ENCODE measurements at regions not wholly inside any gene's neighbourhood (a gene's known extent, or its start where the extent isn't known, plus 50 kb on each side); places are given as distances from the start of the nearest gene placed in this dataset.

GRCh38 chr10:8513155-8514147 is 459.0 kb downstream of the GATA3 start:
- Histone ChIP-seq H3K27me3 (ENCODE audit: control insufficient read depth, insufficient read depth, low read length) (no peaks in the 10 kb centered on the region), H3K9me3 (ENCODE audit: control insufficient read depth, insufficient read depth, low read length) (no peaks in the 10 kb centered on the region), H3K36me3 (ENCODE audit: control insufficient read depth, insufficient read depth, low read length) (no peaks in the 10 kb centered on the region), H3K4me1 (ENCODE audit: control insufficient read depth, insufficient read depth, low read length) (no peaks in the 10 kb centered on the region; the same call in 1 of the 2 replicates), H3K27ac (ENCODE audit: low read length) (no peak overlapping the region), H3K4me3 (ENCODE audit: low read length) (no peak overlapping the region)
- DNase-seq (ENCODE audit: low read depth, low spot score), result peak; percentile 22
- WGBS (ENCODE audit: insufficient coverage, insufficient read length), result no CpG with 5 or more reads among the region's 41 CpGs

- Histone ChIP-seq H3K4me1 (ENCODE audit: control insufficient read depth, insufficient read depth, low read length) (no peaks in the 10 kb centered on the region), H3K36me3 (ENCODE audit: control insufficient read depth, insufficient read depth, low read length) (no peaks in the 10 kb centered on the region), H3K27ac (ENCODE audit: low read length) (no peak overlapping the region), H3K27me3 (ENCODE audit: control insufficient read depth, insufficient read depth, low read length) (no peaks in the 10 kb centered on the region), H3K9me3 (ENCODE audit: control insufficient read depth, insufficient read depth, low read length) (no peaks in the 10 kb centered on the region), H3K4me3 (ENCODE audit: low read length) (no peak overlapping the region)
- WGBS (ENCODE audit: insufficient coverage, insufficient read length), result no CpG with 5 or more reads among the region's 2 CpGs
- DNase-seq (ENCODE audit: low read depth, low spot score), result no peak
Observed at GRCh38 chr10:8520382-8520781, 465.9 kb downstream of the GATA3 start.

- no peak overlapping the region for H3K4me3 ChIP-seq (ENCODE audit: low read length)
- WGBS (ENCODE audit: insufficient coverage, insufficient read length), result no CpG with 5 or more reads among the region's 3 CpGs
- DNase-seq (ENCODE audit: low read depth, low spot score), result no peak
Observed at GRCh38 chr10:8527773-8528172, 473.3 kb downstream of the GATA3 start.

GRCh38 chr10:8531116-8531515 is 476.6 kb downstream of the GATA3 start:
- no peak for DNase-seq (ENCODE audit: low read depth, low spot score)
- H3K9me3 ChIP-seq (ENCODE audit: control insufficient read depth, insufficient read depth, low read length), result no peaks in the 10 kb centered on the region
- no peaks in the 10 kb centered on the region for H3K27me3 ChIP-seq (ENCODE audit: control insufficient read depth, insufficient read depth, low read length)
- WGBS (ENCODE audit: insufficient coverage, insufficient read length), result no CpG with 5 or more reads among the region's 8 CpGs
- no peaks in the 10 kb centered on the region for H3K4me1 ChIP-seq (ENCODE audit: control insufficient read depth, insufficient read depth, low read length)
- H3K27ac ChIP-seq (ENCODE audit: low read length), result no peak overlapping the region
- H3K36me3 ChIP-seq (ENCODE audit: control insufficient read depth, insufficient read depth, low read length), result no peaks in the 10 kb centered on the region
- no peak overlapping the region for H3K4me3 ChIP-seq (ENCODE audit: low read length)

More at GRCh38 chr10:8527773-8528172, 473.3 kb downstream of the GATA3 start:
- Histone ChIP-seq H3K4me1 (ENCODE audit: control insufficient read depth, insufficient read depth, low read length) (no peaks in the 10 kb centered on the region), H3K36me3 (ENCODE audit: control insufficient read depth, insufficient read depth, low read length) (no peaks in the 10 kb centered on the region), H3K9me3 (ENCODE audit: control insufficient read depth, insufficient read depth, low read length) (no peaks in the 10 kb centered on the region), H3K27me3 (ENCODE audit: control insufficient read depth, insufficient read depth, low read length) (no peaks in the 10 kb centered on the region), H3K27ac (ENCODE audit: low read length) (no peak overlapping the region)

- H3K4me1 ChIP-seq (ENCODE audit: control insufficient read depth, insufficient read depth, low read length), result no peaks in the 10 kb centered on the region
- H3K27me3 ChIP-seq (ENCODE audit: control insufficient read depth, insufficient read depth, low read length), result no peaks in the 10 kb centered on the region
- H3K9me3 ChIP-seq (ENCODE audit: control insufficient read depth, insufficient read depth, low read length), result no peaks in the 10 kb centered on the region
- H3K27ac ChIP-seq (ENCODE audit: low read length), result no peak overlapping the region
- no peak for DNase-seq (ENCODE audit: low read depth, low spot score)
- no peaks in the 10 kb centered on the region for H3K36me3 ChIP-seq (ENCODE audit: control insufficient read depth, insufficient read depth, low read length)
- H3K4me3 ChIP-seq (ENCODE audit: low read length), result no peak overlapping the region
Observed at GRCh38 chr10:8532647-8533046, 478.2 kb downstream of the GATA3 start.

GRCh38 chr10:8533462-8533861 is 479.0 kb downstream of the GATA3 start:
- H3K27me3 ChIP-seq (ENCODE audit: control insufficient read depth, insufficient read depth, low read length), result no peaks in the 10 kb centered on the region
- WGBS (ENCODE audit: insufficient coverage, insufficient read length), result no CpG with 5 or more reads among the region's 12 CpGs
- no peak overlapping the region for H3K27ac ChIP-seq (ENCODE audit: low read length)
- no peaks in the 10 kb centered on the region for H3K9me3 ChIP-seq (ENCODE audit: control insufficient read depth, insufficient read depth, low read length)
- no peak for DNase-seq (ENCODE audit: low read depth, low spot score)
- no peaks in the 10 kb centered on the region for H3K36me3 ChIP-seq (ENCODE audit: control insufficient read depth, insufficient read depth, low read length)
- H3K4me3 ChIP-seq (ENCODE audit: low read length), result no peak overlapping the region
- H3K4me1 ChIP-seq (ENCODE audit: control insufficient read depth, insufficient read depth, low read length), result no peaks in the 10 kb centered on the region

- Histone ChIP-seq H3K27me3 (ENCODE audit: control insufficient read depth, insufficient read depth, low read length) (no peaks in the 10 kb centered on the region), H3K27ac (ENCODE audit: low read length) (no peak overlapping the region), H3K9me3 (ENCODE audit: control insufficient read depth, insufficient read depth, low read length) (no peaks in the 10 kb centered on the region), H3K4me1 (ENCODE audit: control insufficient read depth, insufficient read depth, low read length) (no peaks in the 10 kb centered on the region), H3K4me3 (ENCODE audit: low read length) (no peak overlapping the region), H3K36me3 (ENCODE audit: control insufficient read depth, insufficient read depth, low read length) (no peaks in the 10 kb centered on the region)
- no CpG with 5 or more reads among the region's 6 CpGs for WGBS (ENCODE audit: insufficient coverage, insufficient read length)
- DNase-seq (ENCODE audit: low read depth, low spot score), result no peak
Observed at GRCh38 chr10:8534096-8534495, 479.6 kb downstream of the GATA3 start.

GRCh38 chr10:8534891-8535290 is 480.4 kb downstream of the GATA3 start:
- Histone ChIP-seq H3K27ac (ENCODE audit: low read length) (no peak overlapping the region), H3K9me3 (ENCODE audit: control insufficient read depth, insufficient read depth, low read length) (no peaks in the 10 kb centered on the region), H3K4me3 (ENCODE audit: low read length) (no peak overlapping the region), H3K36me3 (ENCODE audit: control insufficient read depth, insufficient read depth, low read length) (no peaks in the 10 kb centered on the region), H3K27me3 (ENCODE audit: control insufficient read depth, insufficient read depth, low read length) (no peaks in the 10 kb centered on the region), H3K4me1 (ENCODE audit: control insufficient read depth, insufficient read depth, low read length) (no peaks in the 10 kb centered on the region)
- DNase-seq (ENCODE audit: low read depth, low spot score), result no peak
- WGBS (ENCODE audit: insufficient coverage, insufficient read length), result no CpG with 5 or more reads among the region's 4 CpGs

- H3K36me3 ChIP-seq (ENCODE audit: control insufficient read depth, insufficient read depth, low read length), result no peaks in the 10 kb centered on the region
- DNase-seq (ENCODE audit: low read depth, low spot score), result no peak
- no peaks in the 10 kb centered on the region for H3K27me3 ChIP-seq (ENCODE audit: control insufficient read depth, insufficient read depth, low read length)
- H3K4me1 ChIP-seq (ENCODE audit: control insufficient read depth, insufficient read depth, low read length), result no peaks in the 10 kb centered on the region
- H3K9me3 ChIP-seq (ENCODE audit: control insufficient read depth, insufficient read depth, low read length), result no peaks in the 10 kb centered on the region
- no peak overlapping the region for H3K27ac ChIP-seq (ENCODE audit: low read length)
- no CpG with 5 or more reads among the region's 3 CpGs for WGBS (ENCODE audit: insufficient coverage, insufficient read length)
- no peak overlapping the region for H3K4me3 ChIP-seq (ENCODE audit: low read length)
Observed at GRCh38 chr10:8539056-8539455, 484.6 kb downstream of the GATA3 start.

GRCh38 chr10:8543361-8544056 is 489.0 kb downstream of the GATA3 start:
- no peak overlapping the region for H3K27ac ChIP-seq (ENCODE audit: low read length)
- no peaks in the 10 kb centered on the region for H3K27me3 ChIP-seq (ENCODE audit: control insufficient read depth, insufficient read depth, low read length)
- H3K9me3 ChIP-seq (ENCODE audit: control insufficient read depth, insufficient read depth, low read length), result no peaks in the 10 kb centered on the region
- no CpG with 5 or more reads among the region's 3 CpGs for WGBS (ENCODE audit: insufficient coverage, insufficient read length)
- H3K4me1 ChIP-seq (ENCODE audit: control insufficient read depth, insufficient read depth, low read length), result no peaks in the 10 kb centered on the region
- H3K4me3 ChIP-seq (ENCODE audit: low read length), result no peak overlapping the region
- DNase-seq (ENCODE audit: low read depth, low spot score), result no peak
- no peaks in the 10 kb centered on the region for H3K36me3 ChIP-seq (ENCODE audit: control insufficient read depth, insufficient read depth, low read length)

Data from iPS DF 6.9 (cell line).